DOHH2 (cell line): ENCODE measurements at regions not wholly inside any gene's neighbourhood (a gene's known extent, or its start where the extent isn't known, plus 50 kb on each side); places are given as distances from the start of the nearest gene placed in this dataset.

ENCODE experiments used
- H3F3A ChIP-seq: fragments of 200-600 bp; sonication (generic), shearing (Covaris generic); 2 replicates; pipeline ENCODE4 v1.6.0; 2016; ENCODE audit warnings: antibody characterized with exemption, mild to moderate bottlenecking; ENCODE audit not compliant: control insufficient read depth, insufficient read depth
- H3K27ac ChIP-seq: fragments of 200-600 bp; sonication (generic); 2 replicates; pipeline ENCODE4 v1.5.1; 2014; ENCODE audit warnings: low read depth, mild to moderate bottlenecking, low read length, moderate library complexity
- H3K27me3 ChIP-seq: fragments of 200-600 bp; sonication (generic); 2 replicates; pipeline ENCODE4 v1.6.1; 2014; ENCODE audit warnings: mild to moderate bottlenecking, low read length, mixed read lengths; ENCODE audit not compliant: control insufficient read depth
- H3K36me3 ChIP-seq: fragments of 200-600 bp; sonication (generic); 2 replicates; pipeline ENCODE4 v1.6.1; 2014; ENCODE audit warnings: mild to moderate bottlenecking, low read length, moderate library complexity, mixed read lengths; ENCODE audit not compliant: control insufficient read depth
- H3K4me1 ChIP-seq: fragments of 200-600 bp; sonication (generic); 2 replicates; pipeline ENCODE4 v1.6.1; 2014; ENCODE audit warnings: mild to moderate bottlenecking, low read length, mixed read lengths; ENCODE audit not compliant: control insufficient read depth
- H3K4me2 ChIP-seq: fragments of 200-600 bp; sonication (generic); 2 replicates; pipeline ENCODE4 v1.6.0; 2014; ENCODE audit warnings: mild to moderate bottlenecking, low read length, moderate library complexity
- H3K4me3 ChIP-seq: fragments of 200-600 bp; sonication (generic); 2 replicates; pipeline ENCODE4 v1.5.1; 2014; ENCODE audit warnings: mild to moderate bottlenecking, low read length, mixed read lengths
- H3K79me2 ChIP-seq: fragments of 200-600 bp; sonication (generic); 2 replicates; pipeline ENCODE4 v1.6.1; 2014; ENCODE audit warnings: mild to moderate bottlenecking, low read length, mixed read lengths; ENCODE audit not compliant: control insufficient read depth
- H3K9me2 ChIP-seq: fragments of 200-600 bp; sonication (generic); replicated peaks from 2 replicates; pipeline ENCODE4 v1.6.1; 2014; ENCODE audit warnings: mild to moderate bottlenecking, low read length, mixed read lengths; ENCODE audit not compliant: control insufficient read depth
- H3K9me3 ChIP-seq: fragments of 200-600 bp; sonication (generic); 2 replicates; pipeline ENCODE4 v1.6.1; 2014; ENCODE audit warnings: antibody characterized with exemption, low read length, mixed read lengths; ENCODE audit not compliant: control insufficient read depth, insufficient read depth
- H4K20me1 ChIP-seq: fragments of 200-600 bp; sonication (generic); 2 replicates; pipeline ENCODE4 v1.6.0; 2014; ENCODE audit warnings: low read depth, mild to moderate bottlenecking, antibody characterized with exemption, low read length, moderate library complexity; ENCODE audit not compliant: control insufficient read depth, insufficient read depth
- EZH2phosphoT487 ChIP-seq: fragments of 200-600 bp; sonication (generic); IDR thresholded peaks from 2 replicates; pipeline ENCODE4 v1.6.1; 2017; ENCODE audit warnings: borderline replicate concordance, mild to moderate bottlenecking, antibody characterized with exemption, low read length, moderate library complexity, mixed read lengths
- TF ChIP-seq, protein P1 (sequence below): fragments of 200-600 bp; sonication (generic); IDR thresholded peaks from one replicate; pipeline ENCODE4 v1.5.1; 2014; ENCODE audit warnings: antibody characterized with exemption, mild to moderate bottlenecking, low read depth, low read length; ENCODE audit not compliant: poor library complexity, severe bottlenecking

DNA sequence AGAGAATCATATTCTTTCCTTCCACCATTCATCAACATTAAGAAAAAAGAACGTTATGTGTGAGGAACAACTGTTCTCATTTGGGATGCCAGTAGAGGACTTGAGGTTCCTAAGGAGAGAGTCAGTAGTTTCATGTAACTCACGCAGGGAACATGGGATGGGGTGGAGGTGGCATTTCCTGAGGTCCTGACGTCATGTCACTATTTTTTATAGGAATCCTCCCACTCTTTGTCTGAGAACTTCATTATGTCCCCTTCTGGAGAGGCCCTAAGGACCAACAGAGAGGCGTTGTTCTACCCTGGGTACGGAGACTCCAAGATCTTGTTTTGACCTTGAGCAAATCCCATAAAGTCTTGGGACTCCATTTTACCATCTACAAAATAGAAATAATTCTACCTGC is 211.7 kb upstream of the SOX9 start:
- Histone ChIP-seq H3K4me2 (no peak overlapping the region), H3K9me3 (no peaks in the 10 kb centered on the region), H3K4me3 (no peak overlapping the region), H3K27ac (no peak overlapping the region), H3F3A (no peaks in the 10 kb centered on the region), H3K36me3 (no peaks in the 10 kb centered on the region), H3K9me2 (no peaks in the 10 kb centered on the region), H4K20me1 (no peaks in the 10 kb centered on the region), H3K79me2 (no peaks in the 10 kb centered on the region), H3K4me1 (no peaks in the 10 kb centered on the region), H3K27me3 (no peaks in the 10 kb centered on the region)
- no peak for TF ChIP-seq EZH2phosphoT487

DNA sequence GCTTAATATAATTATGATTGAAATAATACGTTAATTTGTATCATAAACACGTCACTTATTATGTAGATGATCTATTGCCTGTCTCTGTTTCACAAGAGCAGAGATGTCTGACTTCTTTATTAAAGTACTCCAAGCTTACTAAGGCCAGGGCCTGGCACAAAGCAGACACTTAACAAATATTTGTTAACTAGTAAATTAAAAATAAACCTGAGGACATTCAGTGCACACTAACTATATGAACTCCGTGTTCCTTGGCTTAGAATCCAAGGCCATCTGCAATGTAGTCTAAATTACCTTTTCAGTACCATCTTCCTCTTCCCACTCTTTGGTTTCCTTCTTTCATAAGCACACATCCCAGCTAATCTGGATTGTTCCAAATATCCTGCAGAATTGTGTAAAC is 210.8 kb upstream of the SOX9 start:
- H3K4me2 ChIP-seq: no peak overlapping the region
- H3K36me3 ChIP-seq: no peaks in the 10 kb centered on the region
- no peak overlapping the region for H3K27ac ChIP-seq
- no peaks in the 10 kb centered on the region for H4K20me1 ChIP-seq
- H3K9me3 ChIP-seq: no peaks in the 10 kb centered on the region
- no peak overlapping the region for H3K4me3 ChIP-seq
- no peaks in the 10 kb centered on the region for H3K4me1 ChIP-seq
- H3K79me2 ChIP-seq: no peaks in the 10 kb centered on the region
- TF ChIP-seq EZH2phosphoT487: no peak
- TF ChIP-seq, protein P1, sequence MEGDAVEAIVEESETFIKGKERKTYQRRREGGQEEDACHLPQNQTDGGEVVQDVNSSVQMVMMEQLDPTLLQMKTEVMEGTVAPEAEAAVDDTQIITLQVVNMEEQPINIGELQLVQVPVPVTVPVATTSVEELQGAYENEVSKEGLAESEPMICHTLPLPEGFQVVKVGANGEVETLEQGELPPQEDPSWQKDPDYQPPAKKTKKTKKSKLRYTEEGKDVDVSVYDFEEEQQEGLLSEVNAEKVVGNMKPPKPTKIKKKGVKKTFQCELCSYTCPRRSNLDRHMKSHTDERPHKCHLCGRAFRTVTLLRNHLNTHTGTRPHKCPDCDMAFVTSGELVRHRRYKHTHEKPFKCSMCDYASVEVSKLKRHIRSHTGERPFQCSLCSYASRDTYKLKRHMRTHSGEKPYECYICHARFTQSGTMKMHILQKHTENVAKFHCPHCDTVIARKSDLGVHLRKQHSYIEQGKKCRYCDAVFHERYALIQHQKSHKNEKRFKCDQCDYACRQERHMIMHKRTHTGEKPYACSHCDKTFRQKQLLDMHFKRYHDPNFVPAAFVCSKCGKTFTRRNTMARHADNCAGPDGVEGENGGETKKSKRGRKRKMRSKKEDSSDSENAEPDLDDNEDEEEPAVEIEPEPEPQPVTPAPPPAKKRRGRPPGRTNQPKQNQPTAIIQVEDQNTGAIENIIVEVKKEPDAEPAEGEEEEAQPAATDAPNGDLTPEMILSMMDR: no peak
- no peaks in the 10 kb centered on the region for H3K9me2 ChIP-seq
- H3F3A ChIP-seq: no peaks in the 10 kb centered on the region
- no peaks in the 10 kb centered on the region for H3K27me3 ChIP-seq

DNA sequence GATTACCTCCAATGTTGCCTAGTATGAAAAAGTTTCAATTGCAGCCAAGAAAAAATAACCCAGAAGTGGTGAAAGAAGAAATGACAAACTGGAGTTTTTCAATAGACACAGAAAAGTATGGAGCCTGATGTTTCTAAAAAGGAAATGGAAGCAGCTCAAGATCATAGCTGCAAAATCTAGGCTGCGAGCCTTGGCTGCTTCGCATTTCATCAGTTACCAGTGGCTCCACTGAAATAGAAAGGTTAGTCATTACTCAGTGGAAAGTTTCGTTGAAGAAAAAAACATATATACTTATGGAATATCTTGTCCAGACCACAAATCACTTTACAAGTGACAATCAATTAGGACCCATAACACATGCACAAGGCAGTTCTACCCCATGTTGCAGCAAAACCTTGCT is 206.8 kb upstream of the SOX9 start:
- Histone ChIP-seq H3K27ac (no peak overlapping the region), H3K4me3 (no peak overlapping the region), H3K4me2 (no peak overlapping the region), H3K9me3 (no peaks in the 10 kb centered on the region), H4K20me1 (no peaks in the 10 kb centered on the region), H3K27me3 (no peaks in the 10 kb centered on the region), H3K9me2 (no peaks in the 10 kb centered on the region), H3K79me2 (no peaks in the 10 kb centered on the region), H3F3A (no peaks in the 10 kb centered on the region), H3K4me1 (no peaks in the 10 kb centered on the region), H3K36me3 (no peaks in the 10 kb centered on the region)
- TF ChIP-seq, protein P1: no peak
- no peak for TF ChIP-seq EZH2phosphoT487

DNA sequence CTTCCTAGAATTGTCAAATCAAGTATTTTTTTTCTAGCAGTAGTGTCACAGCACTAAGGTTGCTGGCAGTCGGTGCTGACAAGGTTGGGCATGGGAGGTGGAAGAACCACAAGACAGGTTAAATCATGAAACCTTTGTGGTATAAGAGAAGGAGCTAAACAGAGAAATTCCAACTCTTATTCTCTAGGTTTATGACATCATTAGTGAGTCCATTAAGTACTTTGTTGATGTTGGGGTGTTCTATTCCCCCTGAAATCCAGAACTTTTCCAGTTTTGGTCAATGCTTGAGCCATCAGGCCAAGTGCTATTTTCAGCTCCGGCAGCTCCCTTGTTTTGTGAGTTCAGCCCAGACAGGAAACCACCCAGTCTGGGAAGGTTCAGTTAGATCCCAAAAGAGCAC is 206.0 kb upstream of the SOX9 start:
- TF ChIP-seq, protein P1: no peak
- TF ChIP-seq EZH2phosphoT487: no peak
- H3K4me1 ChIP-seq: no peaks in the 10 kb centered on the region

More for the DNA sequence above, 206.0 kb upstream of the SOX9 start:
- H3F3A ChIP-seq: no peaks in the 10 kb centered on the region
- H3K27me3 ChIP-seq: no peaks in the 10 kb centered on the region
- no peak overlapping the region for H3K4me3 ChIP-seq
- no peak overlapping the region for H3K4me2 ChIP-seq
- no peaks in the 10 kb centered on the region for H3K9me3 ChIP-seq
- H4K20me1 ChIP-seq: no peaks in the 10 kb centered on the region
- no peaks in the 10 kb centered on the region for H3K36me3 ChIP-seq
- no peak overlapping the region for H3K27ac ChIP-seq
- H3K9me2 ChIP-seq: no peaks in the 10 kb centered on the region
- no peaks in the 10 kb centered on the region for H3K79me2 ChIP-seq
